ENCODE measurements at regions not wholly inside any gene's neighbourhood (a gene's known extent, or its start where the extent isn't known, plus 50 kb on each side); places are given as distances from the start of the nearest gene placed in this dataset.
"Not testable (repeated sequence)": the region's sequence is repeated elsewhere in the genome, so short reads cannot be mapped to it uniquely, and the experiment has no call there.

DNA sequence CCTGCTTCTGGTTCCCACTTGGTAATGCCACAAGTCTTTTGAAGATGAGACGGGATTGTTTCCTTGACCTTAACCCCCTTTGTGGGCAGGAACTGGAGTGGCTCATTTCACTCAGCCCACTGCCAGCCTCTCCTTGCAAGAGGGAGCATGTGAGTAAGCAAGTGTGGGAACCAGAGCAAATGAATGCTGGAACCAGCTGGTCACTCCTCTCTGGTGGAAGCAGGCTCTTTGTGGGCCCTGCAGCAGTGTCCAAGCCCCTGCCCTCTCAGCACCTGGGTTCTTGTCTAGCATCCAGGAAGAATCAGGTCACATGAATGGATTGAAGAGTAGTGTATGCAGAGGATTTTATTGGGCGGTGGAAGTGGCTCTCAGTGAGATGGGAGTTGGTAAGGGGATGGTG is 944.5 kb downstream of the QKI start:
- no peaks in the 10 kb centered on the region for H3K36me3 Mint-ChIP-seq (ENCODE audit: low read depth)
- ChIA-PET POLR2A (no interaction called here), CTCF (no interaction called here)
- no peak for DNase-seq
- peaks cover 18% of the 10 kb centered on the region for H3K9me3 Mint-ChIP-seq
- no peak overlapping the region for H3K27ac Mint-ChIP-seq
- H3K4me3 Mint-ChIP-seq, result no peak overlapping the region
- no peaks in the 10 kb centered on the region for H3K4me1 Mint-ChIP-seq
- H3K27me3 Mint-ChIP-seq, result no peaks in the 10 kb centered on the region

GRCh38 chr6:164356814-164357213 is 942.3 kb downstream of the QKI start:
- ChIA-PET POLR2A (no interaction called here), CTCF (no interaction called here)
- Mint-ChIP-seq H3K27me3 (no peaks in the 10 kb centered on the region), H3K36me3 (ENCODE audit: low read depth) (no peaks in the 10 kb centered on the region), H3K4me3 (no peak overlapping the region), H3K27ac (no peak overlapping the region), H3K9me3 (peaks cover 17% of the 10 kb centered on the region), H3K4me1 (no peaks in the 10 kb centered on the region)
- DNase-seq, result no peak

GRCh38 chr6:164347455-164347854 is 932.9 kb downstream of the QKI start:
- no peak for DNase-seq
- no peaks in the 10 kb centered on the region for H3K36me3 Mint-ChIP-seq (ENCODE audit: low read depth)
- CTCF ChIA-PET, result no interaction called here
- H3K4me1 Mint-ChIP-seq, result no peaks in the 10 kb centered on the region
- H3K27me3 Mint-ChIP-seq, result no peaks in the 10 kb centered on the region
- H3K27ac Mint-ChIP-seq, result no peak overlapping the region
- H3K4me3 Mint-ChIP-seq, result no peak overlapping the region
- POLR2A ChIA-PET, result no interaction called here
- peaks cover 21% of the 10 kb centered on the region for H3K9me3 Mint-ChIP-seq

DNA sequence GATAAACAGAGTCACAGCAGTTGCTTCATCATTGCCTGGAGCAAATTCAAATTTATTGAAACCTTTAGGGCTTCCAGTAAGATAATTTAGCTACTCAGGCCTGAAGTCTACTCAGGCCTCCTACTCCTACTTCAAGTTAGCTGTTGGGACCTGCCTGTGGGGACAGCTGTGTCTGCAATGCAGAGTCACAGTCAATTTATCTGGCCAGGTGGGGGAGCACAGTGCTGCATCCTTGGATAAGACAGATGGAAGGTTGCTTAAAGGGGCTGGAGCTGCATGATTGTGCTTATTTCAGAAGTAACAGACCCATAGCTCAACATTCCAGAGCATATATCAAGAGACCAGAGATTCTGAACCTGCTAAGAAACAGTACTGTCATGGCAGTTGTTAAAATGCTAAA is 932.1 kb downstream of the QKI start:
- Mint-ChIP-seq H3K4me1 (no peaks in the 10 kb centered on the region), H3K9me3 (peaks cover 21% of the 10 kb centered on the region), H3K4me3 (no peak overlapping the region), H3K27me3 (no peaks in the 10 kb centered on the region), H3K27ac (no peak overlapping the region), H3K36me3 (ENCODE audit: low read depth) (no peaks in the 10 kb centered on the region)
- DNase-seq, result no peak
- POLR2A ChIA-PET, result no interaction called here
- CTCF ChIA-PET, result no interaction called here

DNA sequence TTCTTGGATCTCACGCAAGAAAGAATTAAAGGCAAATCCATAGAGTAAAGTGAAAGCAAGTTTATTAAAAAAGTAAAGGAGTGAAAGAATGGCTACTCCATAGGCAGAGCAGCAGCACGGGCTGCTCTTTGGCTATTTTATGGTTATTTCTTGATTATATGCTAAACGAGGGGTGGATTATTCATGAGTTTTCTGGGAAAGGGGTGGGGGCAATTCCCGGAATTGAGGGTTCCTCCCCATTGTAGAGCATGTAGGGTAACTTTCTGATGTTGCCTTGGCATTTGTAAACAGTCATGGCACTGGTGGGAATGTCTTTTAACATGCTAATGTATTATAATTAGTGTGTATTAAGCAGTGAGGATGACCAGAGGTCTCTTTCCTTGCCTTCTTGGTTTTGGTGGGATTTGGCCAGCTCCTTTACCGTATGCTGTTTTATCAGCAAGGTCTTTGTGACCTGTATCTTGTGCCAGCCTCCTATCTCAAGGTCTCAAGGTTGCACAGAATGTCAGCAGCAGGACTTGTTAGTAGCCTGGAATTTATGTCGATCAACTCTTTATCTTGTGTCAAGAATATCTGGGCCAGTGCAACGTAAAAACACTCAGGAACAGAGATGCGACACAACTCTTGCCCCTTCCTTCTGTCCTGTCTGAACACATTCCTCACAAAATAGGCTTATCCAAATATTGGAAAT is 931.4 kb downstream of the QKI start:
- Mint-ChIP-seq H3K36me3 (ENCODE audit: low read depth) (no peaks in the 10 kb centered on the region), H3K4me1 (no peaks in the 10 kb centered on the region), H3K4me3 (no peak overlapping the region), H3K27ac (no peak overlapping the region), H3K9me3 (peaks cover 21% of the 10 kb centered on the region), H3K27me3 (no peaks in the 10 kb centered on the region)
- DNase-seq, result no peak
- ChIA-PET CTCF (no interaction called here), POLR2A (no interaction called here)

- no peak overlapping the region for H3K4me3 Mint-ChIP-seq
- H3K4me1 Mint-ChIP-seq, result no peaks in the 10 kb centered on the region
- CTCF ChIA-PET, result no interaction called here
- POLR2A ChIA-PET, result no interaction called here
- DNase-seq, result no peak
- no peak overlapping the region for H3K27ac Mint-ChIP-seq
- no peaks in the 10 kb centered on the region for H3K27me3 Mint-ChIP-seq
- H3K9me3 Mint-ChIP-seq, result peaks cover 21% of the 10 kb centered on the region
- H3K36me3 Mint-ChIP-seq (ENCODE audit: low read depth), result no peaks in the 10 kb centered on the region
Measured at GRCh38 chr6:164345327-164345726, 930.8 kb downstream of the QKI start.

- Mint-ChIP-seq H3K9me3 (peaks cover 21% of the 10 kb centered on the region), H3K4me3 (no peak overlapping the region), H3K27ac (no peak overlapping the region), H3K4me1 (no peaks in the 10 kb centered on the region), H3K36me3 (ENCODE audit: low read depth) (no peaks in the 10 kb centered on the region), H3K27me3 (no peaks in the 10 kb centered on the region)
- no peak for DNase-seq
- ChIA-PET POLR2A (no interaction called here), CTCF (no interaction called here)
Measured at GRCh38 chr6:164344801-164345291, 930.3 kb downstream of the QKI start.

- H3K27ac Mint-ChIP-seq, POLR2A ChIA-PET, H3K27me3 Mint-ChIP-seq: not testable (repeated sequence)
Measured at GRCh38 chr6:164339442-164339841, 924.9 kb downstream of the QKI start.

GRCh38 chr6:164337925-164338397 is 923.4 kb downstream of the QKI start:
- CTCF ChIA-PET, result no interaction called here
- no peak overlapping the region for H3K27ac Mint-ChIP-seq

More at GRCh38 chr6:164339442-164339841, 924.9 kb downstream of the QKI start:
- H3K4me3 Mint-ChIP-seq; CTCF ChIA-PET; H3K4me1 Mint-ChIP-seq; H3K36me3 Mint-ChIP-seq (ENCODE audit: low read depth); DNase-seq: not testable (repeated sequence)
- H3K9me3 Mint-ChIP-seq, result peaks cover 20% of the 10 kb centered on the region

DNA sequence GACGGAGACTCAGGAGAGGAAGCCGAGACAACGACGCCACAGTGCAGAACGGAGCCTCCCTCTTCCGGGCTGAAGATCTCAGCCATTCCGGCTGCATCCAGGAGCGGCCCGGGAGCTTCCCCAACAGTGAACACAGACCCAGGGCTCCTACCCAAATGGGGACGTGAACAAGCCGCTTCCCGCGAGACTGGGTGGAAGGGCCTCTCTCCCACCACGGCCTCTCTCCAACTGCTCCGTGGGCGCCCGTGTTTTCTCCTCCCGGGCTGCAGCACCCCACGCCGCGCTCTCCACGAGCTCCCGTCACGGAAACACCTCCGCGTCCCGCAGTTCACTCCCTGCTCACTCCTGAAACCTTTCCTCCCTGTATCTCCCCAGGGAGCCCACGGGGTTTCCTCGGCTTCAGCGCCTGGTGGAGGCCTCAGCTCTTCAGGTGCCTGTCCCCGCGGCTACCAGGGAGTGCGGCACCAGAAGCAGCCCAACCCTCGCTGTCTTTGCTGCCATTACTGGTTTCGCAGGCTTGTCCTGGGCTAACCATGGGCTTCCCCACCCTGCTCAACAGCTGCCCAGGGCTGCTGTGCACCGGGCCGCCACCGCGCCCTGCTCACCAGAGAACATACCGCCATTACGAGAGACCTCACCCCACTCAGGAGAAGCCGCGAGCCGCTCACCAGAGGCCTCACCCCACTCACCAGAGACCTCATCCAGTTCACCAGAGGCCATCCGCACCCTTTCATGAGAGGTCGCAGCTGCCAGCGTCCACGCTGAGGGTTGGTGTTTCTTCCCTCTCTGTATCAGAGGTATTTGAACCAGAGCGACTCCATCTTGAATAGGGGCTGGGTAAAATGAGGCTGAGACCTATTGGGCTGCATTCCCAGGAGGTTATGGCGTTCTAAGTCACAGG is 922.8 kb downstream of the QKI start:
- DNase-seq, result no peak
- H3K36me3 Mint-ChIP-seq (ENCODE audit: low read depth), result no peaks in the 10 kb centered on the region
- ChIA-PET POLR2A (no interaction called here), CTCF (no interaction called here)
- H3K4me1 Mint-ChIP-seq, result no peaks in the 10 kb centered on the region
- H3K27me3 Mint-ChIP-seq, result no peaks in the 10 kb centered on the region
- no peak overlapping the region for H3K4me3 Mint-ChIP-seq
- H3K9me3 Mint-ChIP-seq, result peaks cover 8% of the 10 kb centered on the region
- H3K27ac Mint-ChIP-seq, result no peak overlapping the region

More at GRCh38 chr6:164337925-164338397, 923.4 kb downstream of the QKI start:
- no peaks in the 10 kb centered on the region for H3K36me3 Mint-ChIP-seq (ENCODE audit: low read depth)
- POLR2A ChIA-PET, result no interaction called here
- peaks cover 10% of the 10 kb centered on the region for H3K9me3 Mint-ChIP-seq
- DNase-seq, result no peak
- no peaks in the 10 kb centered on the region for H3K4me1 Mint-ChIP-seq
- H3K4me3 Mint-ChIP-seq, result no peak overlapping the region
- no peaks in the 10 kb centered on the region for H3K27me3 Mint-ChIP-seq

DNA sequence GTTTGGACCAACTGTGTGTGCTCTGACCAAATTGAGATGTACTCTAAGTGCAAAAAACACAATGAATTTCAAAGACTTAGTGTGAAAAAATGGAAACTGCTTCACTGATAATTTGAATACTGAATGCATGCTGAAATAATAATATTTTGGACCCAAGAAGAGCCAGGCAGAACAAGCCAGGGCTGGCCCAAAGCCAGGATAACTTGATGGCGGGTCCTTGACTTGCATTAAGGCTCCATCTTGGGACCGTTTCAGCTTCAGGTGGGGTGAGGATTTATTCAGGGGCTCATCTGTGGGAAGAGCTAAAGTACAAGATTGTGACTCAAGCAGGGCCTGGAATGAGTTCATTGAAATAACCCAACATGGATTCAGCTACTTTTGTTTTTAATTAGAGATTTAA is 921.9 kb downstream of the QKI start:
- no peak overlapping the region for H3K4me3 Mint-ChIP-seq
- POLR2A ChIA-PET, result no interaction called here
- peaks cover 8% of the 10 kb centered on the region for H3K9me3 Mint-ChIP-seq
- CTCF ChIA-PET, result no interaction called here
- no peak overlapping the region for H3K27ac Mint-ChIP-seq
- H3K27me3 Mint-ChIP-seq, result no peaks in the 10 kb centered on the region
- no peak for DNase-seq
- H3K4me1 Mint-ChIP-seq, result no peaks in the 10 kb centered on the region
- no peaks in the 10 kb centered on the region for H3K36me3 Mint-ChIP-seq (ENCODE audit: low read depth)

GRCh38 chr6:164331026-164331425 is 916.5 kb downstream of the QKI start:
- H3K4me3 Mint-ChIP-seq, result no peak overlapping the region
- no peaks in the 10 kb centered on the region for H3K36me3 Mint-ChIP-seq (ENCODE audit: low read depth)
- CTCF ChIA-PET, result no interaction called here
- POLR2A ChIA-PET, result no interaction called here
- no peaks in the 10 kb centered on the region for H3K9me3 Mint-ChIP-seq
- H3K4me1 Mint-ChIP-seq, result no peaks in the 10 kb centered on the region
- no peaks in the 10 kb centered on the region for H3K27me3 Mint-ChIP-seq
- no peak for DNase-seq
- no peak overlapping the region for H3K27ac Mint-ChIP-seq

DNA sequence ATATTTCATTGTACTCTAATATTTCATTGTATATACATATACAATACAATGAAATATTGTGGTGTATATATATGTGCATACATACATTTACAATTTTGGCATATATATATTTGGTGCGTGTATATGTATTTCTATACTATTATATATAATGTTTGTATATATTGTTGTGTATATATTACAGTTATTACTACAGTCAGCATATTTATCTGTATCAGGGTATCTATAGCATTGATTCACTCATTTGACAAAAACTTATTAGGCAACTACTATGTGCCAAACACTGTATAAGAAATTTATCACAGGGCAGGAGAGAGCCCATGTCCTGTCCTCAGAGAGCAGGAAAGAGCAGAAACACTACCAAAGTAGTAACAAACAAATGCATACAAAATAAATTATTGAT is 910.6 kb downstream of the QKI start:
- POLR2A ChIA-PET, result no interaction called here
- Mint-ChIP-seq H3K36me3 (ENCODE audit: low read depth) (no peaks in the 10 kb centered on the region), H3K27ac (no peak overlapping the region), H3K27me3 (no peaks in the 10 kb centered on the region), H3K9me3 (peaks cover 8% of the 10 kb centered on the region), H3K4me1 (no peaks in the 10 kb centered on the region), H3K4me3 (no peak overlapping the region)
- CTCF ChIA-PET, result no interaction called here
- no peak for DNase-seq

GRCh38 chr6:164322533-164322932 is 908.0 kb downstream of the QKI start:
- Mint-ChIP-seq H3K27me3 (no peaks in the 10 kb centered on the region), H3K27ac (no peak overlapping the region), H3K9me3 (peaks cover 8% of the 10 kb centered on the region), H3K4me3 (no peak overlapping the region), H3K36me3 (ENCODE audit: low read depth) (no peaks in the 10 kb centered on the region), H3K4me1 (no peaks in the 10 kb centered on the region)
- POLR2A ChIA-PET, result no interaction called here
- CTCF ChIA-PET, result no interaction called here
- DNase-seq, result no peak
